SK-N-SH treated with all-trans-retinoic acid at 6 μM for 48 hours (cell line): ENCODE measurements at regions not wholly inside any gene's neighbourhood (a gene's known extent, or its start where the extent isn't known, plus 50 kb on each side); places are given as distances from the start of the nearest gene placed in this dataset.

Experiments
- ATAC-seq: fragments of 200-7000 bp; cut with Tn5 transposase; 3 replicates; pipeline ENCODE4 v1.9.1; 2020; ENCODE audit warnings: mild to moderate bottlenecking, moderate library complexity
- ARNTL ChIP-seq: fragments of 450-650 bp; formaldehyde crosslinking; IDR thresholded peaks from 2 replicates; pipeline ENCODE4 v1.5.0; 2020; ENCODE audit warnings: low read depth, mild to moderate bottlenecking, moderate library complexity, borderline replicate concordance
- CSDC2 ChIP-seq: fragments of 250-450 bp; sonication (Bioruptor Pico); IDR thresholded peaks from 2 replicates; pipeline ENCODE4 v1.5.0; 2020; ENCODE audit warnings: mild to moderate bottlenecking, moderate library complexity
- ESRRG ChIP-seq: fragments of 250-450 bp; sonication (Bioruptor Pico); IDR thresholded peaks from 2 replicates; pipeline ENCODE4 v1.6.1; 2021; ENCODE audit warnings: mild to moderate bottlenecking
- GLIS3 ChIP-seq: fragments of 250-450 bp; sonication (Bioruptor Pico); IDR thresholded peaks from 2 replicates; pipeline ENCODE4 v1.5.0; 2020; ENCODE audit warnings: mild to moderate bottlenecking, moderate library complexity
- ISL1 ChIP-seq: fragments of 250-450 bp; sonication (Bioruptor Pico); IDR thresholded peaks from 2 replicates; pipeline ENCODE4 v2.1.2; 2022; ENCODE audit warnings: mild to moderate bottlenecking, moderate library complexity
- OSR1 ChIP-seq: fragments of 250-450 bp; sonication (Bioruptor Pico); IDR thresholded peaks from 2 replicates; pipeline ENCODE4 v1.8.0; 2022; ENCODE audit warnings: moderate library complexity, mild to moderate bottlenecking, inconsistent platforms
- POU6F1 ChIP-seq: fragments of 250-450 bp; sonication (Bioruptor Pico); IDR thresholded peaks from 2 replicates; pipeline ENCODE4 v1.8.0; 2021; ENCODE audit warnings: low read depth, mild to moderate bottlenecking, moderate library complexity, borderline replicate concordance
- RARB ChIP-seq: fragments of 250-450 bp; sonication (Bioruptor Pico); IDR thresholded peaks from 2 replicates; pipeline ENCODE4 v1.8.0; 2021; ENCODE audit warnings: mild to moderate bottlenecking, moderate library complexity
- TOX ChIP-seq: fragments of 250-450 bp; sonication (Bioruptor Pico); IDR thresholded peaks from 2 replicates; pipeline ENCODE4 v1.8.0; 2021; ENCODE audit warnings: mild to moderate bottlenecking, moderate library complexity, borderline replicate concordance
- ZC3H10 ChIP-seq: fragments of 250-450 bp; sonication (Bioruptor Pico); IDR thresholded peaks from 2 replicates; pipeline ENCODE4 v1.5.1; 2021; ENCODE audit warnings: mild to moderate bottlenecking, moderate library complexity
- ZFP3 ChIP-seq: fragments of 250-450 bp; sonication (Bioruptor Pico); IDR thresholded peaks from 2 replicates; pipeline ENCODE4 v1.5.0; 2020; ENCODE audit warnings: mild to moderate bottlenecking, moderate library complexity
- ZFP30 ChIP-seq: fragments of 450-650 bp; formaldehyde crosslinking; IDR thresholded peaks from 2 replicates; pipeline ENCODE4 v1.5.0; 2022; ENCODE audit warnings: mild to moderate bottlenecking, moderate library complexity
- ZNF565 ChIP-seq: fragments of 450-650 bp; formaldehyde crosslinking; conservative IDR thresholded peaks from 2 replicates; pipeline ENCODE4 v1.5.0; 2020; ENCODE audit warnings: low read depth, mild to moderate bottlenecking, moderate library complexity
- ZNF8 ChIP-seq: fragments of 450-650 bp; formaldehyde crosslinking; IDR thresholded peaks from 2 replicates; pipeline ENCODE4 v1.5.0; 2020; ENCODE audit warnings: mild to moderate bottlenecking, moderate library complexity
- TF ChIP-seq, protein P1 (sequence below): fragments of 250-450 bp; sonication (Bioruptor Pico); IDR thresholded peaks from 2 replicates; pipeline ENCODE4 v1.8.0; 2020; ENCODE audit warnings: mild to moderate bottlenecking, moderate library complexity, borderline replicate concordance
- TF ChIP-seq, protein P2 (sequence below): fragments of 250-450 bp; sonication (Bioruptor Pico); IDR thresholded peaks from 2 replicates; pipeline ENCODE4 v1.5.1; 2020; ENCODE audit warnings: low read depth, mild to moderate bottlenecking, moderate library complexity
- TF ChIP-seq, protein P3 (sequence below): fragments of 250-450 bp; sonication (Bioruptor Pico); IDR thresholded peaks from 2 replicates; pipeline ENCODE4 v1.5.0; 2020; ENCODE audit warnings: mild to moderate bottlenecking, moderate library complexity

- no peak for ATAC-seq
- TF ChIP-seq ZFP30 (CRISPR knock-in tag) = no peak
- no peak for TF ChIP-seq ZC3H10 (CRISPR knock-in tag)
- no peak for TF ChIP-seq ZFP3 (CRISPR knock-in tag)
- TF ChIP-seq TOX (CRISPR knock-in tag) = no peak
- no peak for TF ChIP-seq GLIS3 (CRISPR knock-in tag)
- TF ChIP-seq, protein P1, sequence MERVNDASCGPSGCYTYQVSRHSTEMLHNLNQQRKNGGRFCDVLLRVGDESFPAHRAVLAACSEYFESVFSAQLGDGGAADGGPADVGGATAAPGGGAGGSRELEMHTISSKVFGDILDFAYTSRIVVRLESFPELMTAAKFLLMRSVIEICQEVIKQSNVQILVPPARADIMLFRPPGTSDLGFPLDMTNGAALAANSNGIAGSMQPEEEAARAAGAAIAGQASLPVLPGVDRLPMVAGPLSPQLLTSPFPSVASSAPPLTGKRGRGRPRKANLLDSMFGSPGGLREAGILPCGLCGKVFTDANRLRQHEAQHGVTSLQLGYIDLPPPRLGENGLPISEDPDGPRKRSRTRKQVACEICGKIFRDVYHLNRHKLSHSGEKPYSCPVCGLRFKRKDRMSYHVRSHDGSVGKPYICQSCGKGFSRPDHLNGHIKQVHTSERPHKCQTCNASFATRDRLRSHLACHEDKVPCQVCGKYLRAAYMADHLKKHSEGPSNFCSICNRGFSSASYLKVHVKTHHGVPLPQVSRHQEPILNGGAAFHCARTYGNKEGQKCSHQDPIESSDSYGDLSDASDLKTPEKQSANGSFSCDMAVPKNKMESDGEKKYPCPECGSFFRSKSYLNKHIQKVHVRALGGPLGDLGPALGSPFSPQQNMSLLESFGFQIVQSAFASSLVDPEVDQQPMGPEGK (CRISPR knock-in tag) = no peak
- TF ChIP-seq OSR1 (CRISPR knock-in tag) = no peak
- no peak for TF ChIP-seq ARNTL (CRISPR knock-in tag)
- no peak for TF ChIP-seq ZNF8 (CRISPR knock-in tag)
- no peak for TF ChIP-seq ZNF565 (CRISPR knock-in tag)
- no peak for TF ChIP-seq CSDC2 (CRISPR knock-in tag)
- TF ChIP-seq POU6F1 = no peak
- TF ChIP-seq, protein P2, sequence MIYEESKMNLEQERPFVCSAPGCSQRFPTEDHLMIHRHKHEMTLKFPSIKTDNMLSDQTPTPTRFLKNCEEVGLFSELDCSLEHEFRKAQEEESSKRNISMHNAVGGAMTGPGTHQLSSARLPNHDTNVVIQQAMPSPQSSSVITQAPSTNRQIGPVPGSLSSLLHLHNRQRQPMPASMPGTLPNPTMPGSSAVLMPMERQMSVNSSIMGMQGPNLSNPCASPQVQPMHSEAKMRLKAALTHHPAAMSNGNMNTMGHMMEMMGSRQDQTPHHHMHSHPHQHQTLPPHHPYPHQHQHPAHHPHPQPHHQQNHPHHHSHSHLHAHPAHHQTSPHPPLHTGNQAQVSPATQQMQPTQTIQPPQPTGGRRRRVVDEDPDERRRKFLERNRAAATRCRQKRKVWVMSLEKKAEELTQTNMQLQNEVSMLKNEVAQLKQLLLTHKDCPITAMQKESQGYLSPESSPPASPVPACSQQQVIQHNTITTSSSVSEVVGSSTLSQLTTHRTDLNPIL (CRISPR knock-in tag) = no peak
- no peak for TF ChIP-seq ISL1 (CRISPR knock-in tag)
- TF ChIP-seq RARB = no peak
- TF ChIP-seq, protein P3, sequence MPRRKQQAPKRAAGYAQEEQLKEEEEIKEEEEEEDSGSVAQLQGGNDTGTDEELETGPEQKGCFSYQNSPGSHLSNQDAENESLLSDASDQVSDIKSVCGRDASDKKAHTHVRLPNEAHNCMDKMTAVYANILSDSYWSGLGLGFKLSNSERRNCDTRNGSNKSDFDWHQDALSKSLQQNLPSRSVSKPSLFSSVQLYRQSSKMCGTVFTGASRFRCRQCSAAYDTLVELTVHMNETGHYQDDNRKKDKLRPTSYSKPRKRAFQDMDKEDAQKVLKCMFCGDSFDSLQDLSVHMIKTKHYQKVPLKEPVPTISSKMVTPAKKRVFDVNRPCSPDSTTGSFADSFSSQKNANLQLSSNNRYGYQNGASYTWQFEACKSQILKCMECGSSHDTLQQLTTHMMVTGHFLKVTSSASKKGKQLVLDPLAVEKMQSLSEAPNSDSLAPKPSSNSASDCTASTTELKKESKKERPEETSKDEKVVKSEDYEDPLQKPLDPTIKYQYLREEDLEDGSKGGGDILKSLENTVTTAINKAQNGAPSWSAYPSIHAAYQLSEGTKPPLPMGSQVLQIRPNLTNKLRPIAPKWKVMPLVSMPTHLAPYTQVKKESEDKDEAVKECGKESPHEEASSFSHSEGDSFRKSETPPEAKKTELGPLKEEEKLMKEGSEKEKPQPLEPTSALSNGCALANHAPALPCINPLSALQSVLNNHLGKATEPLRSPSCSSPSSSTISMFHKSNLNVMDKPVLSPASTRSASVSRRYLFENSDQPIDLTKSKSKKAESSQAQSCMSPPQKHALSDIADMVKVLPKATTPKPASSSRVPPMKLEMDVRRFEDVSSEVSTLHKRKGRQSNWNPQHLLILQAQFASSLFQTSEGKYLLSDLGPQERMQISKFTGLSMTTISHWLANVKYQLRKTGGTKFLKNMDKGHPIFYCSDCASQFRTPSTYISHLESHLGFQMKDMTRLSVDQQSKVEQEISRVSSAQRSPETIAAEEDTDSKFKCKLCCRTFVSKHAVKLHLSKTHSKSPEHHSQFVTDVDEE (CRISPR knock-in tag) = no peak
These were observed 127.4 kb downstream of the CD24 start for GRCh38 chr6:106847116-106847515.

- TF ChIP-seq ZNF565 (CRISPR knock-in tag) (no peak), ZNF8 (CRISPR knock-in tag) (no peak), ESRRG (CRISPR knock-in tag) (no peak), POU6F1 (no peak)
- TF ChIP-seq, protein P3 (CRISPR knock-in tag) = no peak
- TF ChIP-seq, all 23 proteins: peak for 0
- no peak for ATAC-seq
These were observed 129.6 kb downstream of the CD24 start for GRCh38 chr6:106844930-106845329.
